Cardiac muscle cell (in vitro differentiated cells and primary cell): ENCODE measurements at regions not wholly inside any gene's neighbourhood (a gene's known extent, or its start where the extent isn't known, plus 50 kb on each side); places are given as distances from the start of the nearest gene placed in this dataset.

Experiments
- DNase-seq, 2 donors: peaks; one replicate each; pipeline versions ENCODE4 v3.0.0 to v3.0.0-alpha.2; 2010 to 2017; ENCODE audit warnings: low read depth in 1 of 2, low spot score in 1 of 2
- H3K27ac ChIP-seq: fragments of 200-600 bp; sonication (generic); 2 replicates; pipeline ENCODE4 v1.5.1; 2016
- H3K27me3 ChIP-seq: fragments of 200-600 bp; sonication (generic); 2 replicates; pipeline ENCODE4 v1.6.0; 2016; ENCODE audit warnings: control low read depth
- H3K36me3 ChIP-seq: fragments of 200-600 bp; sonication (generic); 2 replicates; pipeline ENCODE4 v1.5.1; 2016; ENCODE audit warnings: control low read depth
- H3K4me1 ChIP-seq: fragments of 200-600 bp; sonication (generic); 2 replicates; pipeline ENCODE4 v1.8.1; 2017; ENCODE audit warnings: low read depth, mild to moderate bottlenecking, mixed run types
- H3K4me3 ChIP-seq: fragments of 200-600 bp; sonication (generic); 2 replicates; pipeline ENCODE4 v1.5.1; 2016; ENCODE audit warnings: mild to moderate bottlenecking
- H3K9me3 ChIP-seq: fragments of 200-600 bp; sonication (generic); 2 replicates; pipeline ENCODE4 v1.5.1; 2017; ENCODE audit warnings: low read depth, mild to moderate bottlenecking, control low read depth
- TF ChIP-seq, protein P1 (sequence below): IDR thresholded peaks from 2 replicates; pipeline ENCODE4 v1.5.1; 2012; ENCODE audit warnings: low read depth, mild to moderate bottlenecking, low read length

DNA sequence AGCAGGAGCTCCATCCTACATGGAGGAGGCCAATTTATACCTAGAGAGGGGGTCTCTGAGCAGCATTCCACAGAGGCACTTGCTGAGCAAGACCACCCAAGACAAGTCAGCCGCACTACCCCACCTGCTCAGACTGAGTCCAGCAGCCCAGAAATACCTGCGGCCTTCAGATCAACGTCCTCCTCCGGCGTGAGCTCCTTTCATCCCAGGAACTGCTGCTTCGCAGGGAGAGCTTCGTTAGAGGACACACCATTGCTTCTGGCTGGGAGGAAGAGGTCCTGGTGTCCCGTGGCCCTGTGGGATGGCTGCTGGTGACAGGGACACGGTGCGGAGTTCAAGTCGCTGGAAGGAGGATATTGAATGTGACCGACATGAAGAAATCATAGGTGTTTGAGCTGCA is 216.9 kb upstream of the PPP2R2D start:
- no peaks in the 10 kb centered on the region for H3K27me3 ChIP-seq

DNA sequence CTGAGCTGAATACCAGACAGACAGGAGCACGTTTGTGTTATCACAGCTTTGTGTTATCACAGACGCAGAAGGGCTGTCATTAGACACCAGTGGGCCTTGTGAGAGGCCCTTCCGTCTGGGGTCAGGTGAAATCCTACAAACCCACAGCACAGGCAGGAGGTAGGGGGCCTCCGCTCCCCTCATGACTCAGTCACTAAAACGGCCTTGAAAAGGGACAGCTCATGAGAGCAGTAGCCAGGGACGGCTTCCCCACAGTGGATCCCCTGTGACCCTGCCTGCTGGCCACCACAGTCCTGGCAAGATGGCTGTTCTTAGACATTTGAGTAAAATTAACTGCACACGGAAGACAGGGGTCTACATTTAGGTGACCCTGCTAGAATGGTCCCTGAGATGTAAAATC is 215.8 kb upstream of the PPP2R2D start:
- H3K9me3 ChIP-seq, result no peaks in the 10 kb centered on the region
- no peak for DNase-seq
- no peaks in the 10 kb centered on the region for H3K36me3 ChIP-seq
- no peak overlapping the region for H3K4me3 ChIP-seq
- no peaks in the 10 kb centered on the region for H3K4me1 ChIP-seq
- H3K27ac ChIP-seq, result no peak overlapping the region
- TF ChIP-seq, protein P1, sequence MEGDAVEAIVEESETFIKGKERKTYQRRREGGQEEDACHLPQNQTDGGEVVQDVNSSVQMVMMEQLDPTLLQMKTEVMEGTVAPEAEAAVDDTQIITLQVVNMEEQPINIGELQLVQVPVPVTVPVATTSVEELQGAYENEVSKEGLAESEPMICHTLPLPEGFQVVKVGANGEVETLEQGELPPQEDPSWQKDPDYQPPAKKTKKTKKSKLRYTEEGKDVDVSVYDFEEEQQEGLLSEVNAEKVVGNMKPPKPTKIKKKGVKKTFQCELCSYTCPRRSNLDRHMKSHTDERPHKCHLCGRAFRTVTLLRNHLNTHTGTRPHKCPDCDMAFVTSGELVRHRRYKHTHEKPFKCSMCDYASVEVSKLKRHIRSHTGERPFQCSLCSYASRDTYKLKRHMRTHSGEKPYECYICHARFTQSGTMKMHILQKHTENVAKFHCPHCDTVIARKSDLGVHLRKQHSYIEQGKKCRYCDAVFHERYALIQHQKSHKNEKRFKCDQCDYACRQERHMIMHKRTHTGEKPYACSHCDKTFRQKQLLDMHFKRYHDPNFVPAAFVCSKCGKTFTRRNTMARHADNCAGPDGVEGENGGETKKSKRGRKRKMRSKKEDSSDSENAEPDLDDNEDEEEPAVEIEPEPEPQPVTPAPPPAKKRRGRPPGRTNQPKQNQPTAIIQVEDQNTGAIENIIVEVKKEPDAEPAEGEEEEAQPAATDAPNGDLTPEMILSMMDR, result no peak
- no peaks in the 10 kb centered on the region for H3K27me3 ChIP-seq

More for the DNA sequence above, 216.9 kb upstream of the PPP2R2D start:
- Histone ChIP-seq H3K4me1 (no peaks in the 10 kb centered on the region), H3K9me3 (no peaks in the 10 kb centered on the region), H3K27ac (no peak overlapping the region), H3K4me3 (no peak overlapping the region), H3K36me3 (no peaks in the 10 kb centered on the region)
- TF ChIP-seq, protein P1, result no peak
- no peak for DNase-seq

DNA sequence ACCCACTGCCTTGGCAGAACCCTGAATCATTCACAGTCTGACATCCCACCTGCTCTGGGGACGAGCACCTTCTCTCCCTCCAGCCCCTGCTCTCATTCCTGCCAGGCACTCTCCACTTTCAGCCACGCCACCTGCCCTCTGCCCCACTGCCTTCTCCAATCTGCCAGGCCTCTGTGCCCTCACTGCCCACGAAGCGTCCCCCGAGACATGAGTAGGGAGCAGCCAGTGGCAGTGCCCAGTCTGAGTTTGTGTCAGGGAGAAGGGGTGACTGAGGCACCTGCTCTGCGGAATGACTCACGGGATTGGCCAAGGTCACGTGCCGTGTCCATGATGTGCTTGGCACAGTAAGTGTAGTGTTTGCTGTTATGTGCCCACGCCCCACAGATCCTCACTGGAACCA is 215.2 kb upstream of the PPP2R2D start:
- H3K9me3 ChIP-seq, result no peaks in the 10 kb centered on the region
- no peak overlapping the region for H3K4me3 ChIP-seq
- no peak overlapping the region for H3K27ac ChIP-seq
- H3K27me3 ChIP-seq, result no peaks in the 10 kb centered on the region
- H3K4me1 ChIP-seq, result no peaks in the 10 kb centered on the region
- no peak for DNase-seq
- H3K36me3 ChIP-seq, result no peaks in the 10 kb centered on the region
- TF ChIP-seq, protein P1, result no peak

- H3K9me3 ChIP-seq, result no peaks in the 10 kb centered on the region
- TF ChIP-seq, protein P1, result no peak
- H3K36me3 ChIP-seq, result no peaks in the 10 kb centered on the region
- H3K27ac ChIP-seq, result no peak overlapping the region
- peaks cover under 1% of the 10 kb centered on the region for H3K27me3 ChIP-seq
- DNase-seq, result no peak
- H3K4me3 ChIP-seq, result no peak overlapping the region
- H3K4me1 ChIP-seq, result no peaks in the 10 kb centered on the region
These were observed 213.9 kb upstream of the PPP2R2D start for GRCh38 chr10:131686781-131687420.

- no peak for DNase-seq
- H3K27me3 ChIP-seq, result peaks cover 5% of the 10 kb centered on the region
- no peaks in the 10 kb centered on the region for H3K36me3 ChIP-seq
- H3K4me1 ChIP-seq, result no peaks in the 10 kb centered on the region
- H3K27ac ChIP-seq, result no peak overlapping the region
- no peaks in the 10 kb centered on the region for H3K9me3 ChIP-seq
- H3K4me3 ChIP-seq, result no peak overlapping the region
- TF ChIP-seq, protein P1, result no peak
These were observed 212.5 kb upstream of the PPP2R2D start for GRCh38 chr10:131688304-131688703.
